Osteocyte (in vitro differentiated cells): ENCODE measurements at regions not wholly inside any gene's neighbourhood (a gene's known extent, or its start where the extent isn't known, plus 50 kb on each side); places are given as distances from the start of the nearest gene placed in this dataset.

Source experiments
- DNase-seq: peaks from one replicate; pipeline ENCODE4 v3.0.0; 2021; ENCODE audit warnings: mixed read lengths; ENCODE audit not compliant: unreplicated experiment; ENCODE audit errors: extremely low spot score
- H3K27ac Mint-ChIP-seq: one replicate; pipeline ENCODE4 v1.8.0; 2021; ENCODE audit warnings: mild to moderate bottlenecking, mixed read lengths; ENCODE audit not compliant: unreplicated experiment
- H3K27me3 Mint-ChIP-seq: one replicate; pipeline ENCODE4 v1.8.0; 2021; ENCODE audit warnings: mixed read lengths; ENCODE audit not compliant: unreplicated experiment
- H3K36me3 Mint-ChIP-seq: one replicate; pipeline ENCODE4 v1.8.0; 2021; ENCODE audit warnings: mixed read lengths; ENCODE audit not compliant: unreplicated experiment
- H3K4me1 Mint-ChIP-seq: one replicate; pipeline ENCODE4 v1.8.0; 2021; ENCODE audit warnings: mixed read lengths; ENCODE audit not compliant: unreplicated experiment
- H3K4me3 Mint-ChIP-seq: one replicate; pipeline ENCODE4 v1.8.0; 2021; ENCODE audit warnings: mild to moderate bottlenecking, moderate library complexity, mixed read lengths; ENCODE audit not compliant: unreplicated experiment
- H3K9me3 Mint-ChIP-seq: one replicate; pipeline ENCODE4 v1.8.0; 2021; ENCODE audit warnings: mixed read lengths; ENCODE audit not compliant: unreplicated experiment
- CTCF ChIP-seq: fragments of 200-600 bp; sonication (generic); IDR thresholded peaks from 2 replicates; pipeline ENCODE4 v1.5.0; 2021; ENCODE audit warnings: antibody characterized with exemption, mild to moderate bottlenecking, moderate library complexity

DNA sequence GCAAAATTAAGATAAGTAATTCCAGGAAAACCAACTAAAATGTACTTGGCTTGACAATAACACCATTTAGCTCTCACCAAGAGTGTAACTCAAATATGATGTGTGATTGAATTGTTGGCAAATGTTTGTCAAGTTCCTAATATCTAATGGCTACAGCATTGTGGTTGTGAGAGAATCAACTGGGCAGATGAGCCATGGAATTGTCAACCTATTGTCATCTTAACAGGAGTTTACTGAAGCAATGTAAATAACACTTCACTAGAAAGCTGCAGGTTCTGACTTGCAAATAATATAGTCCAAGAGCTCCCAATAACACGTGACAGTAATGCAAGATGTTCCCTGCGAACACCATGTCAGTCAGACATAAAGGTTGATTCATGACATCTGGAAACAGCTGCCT is 495.2 kb upstream of the MEIS1 start:
- TF ChIP-seq CTCF = no peak
- Mint-ChIP-seq H3K9me3 (no peaks in the 10 kb centered on the region), H3K4me3 (no peak overlapping the region), H3K27ac (no peak overlapping the region), H3K36me3 (no peaks in the 10 kb centered on the region), H3K27me3 (no peaks in the 10 kb centered on the region), H3K4me1 (no peaks in the 10 kb centered on the region)
- DNase-seq = no peak

DNA sequence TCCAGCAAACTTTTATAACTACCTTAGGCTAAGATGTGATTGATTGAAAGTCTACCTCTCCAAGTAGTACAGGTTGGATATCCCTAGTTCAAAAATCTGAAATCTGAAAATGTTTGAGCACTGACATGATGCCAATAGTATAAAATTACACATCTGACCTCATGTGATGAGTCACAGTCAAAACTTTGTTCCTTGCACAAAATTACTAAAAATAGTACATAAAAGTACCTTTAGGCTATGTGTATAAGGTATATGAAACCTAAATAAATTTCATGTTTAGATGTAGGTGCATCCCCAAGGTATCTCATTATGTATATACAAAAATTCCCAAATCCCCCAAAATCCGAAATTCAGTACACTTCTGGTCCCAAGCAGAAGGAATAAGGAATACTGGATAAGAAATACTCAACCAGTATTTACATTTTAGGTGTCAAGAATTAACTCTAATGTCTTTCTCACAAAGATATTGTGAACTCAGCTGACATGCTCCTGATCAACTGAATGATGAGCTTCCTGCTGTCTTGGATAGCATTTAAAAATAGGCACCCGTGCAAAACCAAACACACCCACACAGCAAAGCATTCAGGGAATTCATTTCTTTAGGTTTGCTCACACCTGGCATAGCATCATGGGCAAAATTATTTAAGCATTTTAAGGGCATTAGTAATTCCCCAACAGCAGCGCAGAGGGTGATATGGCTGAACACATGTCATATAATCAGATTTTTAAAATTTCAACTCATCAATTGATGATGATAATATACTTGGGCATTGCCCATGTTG is 497.4 kb upstream of the MEIS1 start:
- Mint-ChIP-seq H3K36me3 (no peaks in the 10 kb centered on the region), H3K9me3 (no peaks in the 10 kb centered on the region), H3K4me1 (no peaks in the 10 kb centered on the region), H3K27me3 (no peaks in the 10 kb centered on the region), H3K27ac (no peak overlapping the region), H3K4me3 (no peak overlapping the region)
- no peak for TF ChIP-seq CTCF
- no peak for DNase-seq

GRCh38 chr2:65934992-65935629 is 499.8 kb upstream of the MEIS1 start:
- Mint-ChIP-seq H3K4me1 (no peaks in the 10 kb centered on the region), H3K36me3 (no peaks in the 10 kb centered on the region), H3K27ac (no peak overlapping the region)

GRCh38 chr2:65932571-65932970 is 500.2 kb upstream of the SPRED2 start:
- TF ChIP-seq CTCF = no peak
- no peaks in the 10 kb centered on the region for H3K4me1 Mint-ChIP-seq
- DNase-seq = no peak
- no peaks in the 10 kb centered on the region for H3K36me3 Mint-ChIP-seq
- no peaks in the 10 kb centered on the region for H3K9me3 Mint-ChIP-seq
- no peaks in the 10 kb centered on the region for H3K27me3 Mint-ChIP-seq
- no peak overlapping the region for H3K4me3 Mint-ChIP-seq
- H3K27ac Mint-ChIP-seq = no peak overlapping the region

More at GRCh38 chr2:65934992-65935629, 499.8 kb upstream of the MEIS1 start:
- TF ChIP-seq CTCF = no peak
- no peaks in the 10 kb centered on the region for H3K27me3 Mint-ChIP-seq
- DNase-seq = no peak
- H3K9me3 Mint-ChIP-seq = no peaks in the 10 kb centered on the region
- no peak overlapping the region for H3K4me3 Mint-ChIP-seq

GRCh38 chr2:65931056-65931455 is 498.7 kb upstream of the SPRED2 start:
- Mint-ChIP-seq H3K27me3 (no peaks in the 10 kb centered on the region), H3K9me3 (no peaks in the 10 kb centered on the region), H3K27ac (no peak overlapping the region), H3K4me3 (no peak overlapping the region), H3K4me1 (no peaks in the 10 kb centered on the region), H3K36me3 (no peaks in the 10 kb centered on the region)
- no peak for DNase-seq
- no peak for TF ChIP-seq CTCF
